ENCODE measurements at regions not wholly inside any gene's neighbourhood (a gene's known extent, or its start where the extent isn't known, plus 50 kb on each side); places are given as distances from the start of the nearest gene placed in this dataset.
A peak's percentile ranks its signal among the peaks of the same experiment; 100 is the strongest.

DNA sequence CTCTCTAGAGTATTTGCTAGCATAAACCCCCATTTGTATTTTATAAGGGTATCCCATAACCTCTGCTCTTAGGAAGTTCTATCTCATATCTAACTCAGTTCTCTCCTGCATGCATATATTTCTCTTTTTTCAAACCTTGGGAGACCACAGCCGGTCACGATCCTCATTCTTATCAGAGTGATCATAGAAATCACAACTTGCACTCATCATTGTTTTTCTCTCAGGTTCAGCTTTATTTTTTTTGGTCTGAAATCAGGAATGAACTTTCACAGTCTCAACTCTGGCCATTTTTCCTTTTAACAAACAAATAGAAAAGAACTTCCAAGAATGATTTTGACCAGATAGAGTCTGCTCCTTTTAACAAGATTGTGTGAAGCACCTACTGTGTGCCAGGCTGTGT, 98.6 kb upstream of the BLID start:
- 91% methylated on average over 2 of the region's 2 CpGs for WGBS (ENCODE audit: missing lambda C conversion rate)
- CTCF ChIA-PET, result interaction anchor here (0.6 to 4.4 kb wide), 9 partner anchors 8 to 359 kb away, joined by 3 to 23 read pairs (median 4); no protein-coding TSS in a partner anchor
- peak overlapping the region in 1 of 2 experiments; percentile 78; a peak in 3 of 6 replicates for H3K27ac ChIP-seq
- no peak for ATAC-seq
- H3K4me3 ChIP-seq, result no peak overlapping the region
- POLR2A ChIA-PET, result no interaction called here
- DNase-seq (ENCODE audit: low read depth in 1 of 2, low spot score in 1 of 2), result no peak
- TF ChIP-seq SREBF2 (IDR thresholded peaks at IDR 0.05) (no peak), CBX2 (IDR thresholded peaks at IDR 0.05; ENCODE audit: borderline replicate concordance, low read depth) (no peak), EHF (CRISPR knock-in tag; IDR thresholded peaks at IDR 0.05) (no peak), ZSCAN20 (CRISPR knock-in tag; IDR thresholded peaks at IDR 0.05) (no peak), JUN (IDR thresholded peaks at IDR 0.05) (no peak)
- TF ChIP-seq, protein P1, sequence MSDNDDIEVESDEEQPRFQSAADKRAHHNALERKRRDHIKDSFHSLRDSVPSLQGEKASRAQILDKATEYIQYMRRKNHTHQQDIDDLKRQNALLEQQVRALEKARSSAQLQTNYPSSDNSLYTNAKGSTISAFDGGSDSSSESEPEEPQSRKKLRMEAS (IDR thresholded peaks at IDR 0.05), result no peak
- peaks cover 34% of the 10 kb centered on the region for H3K4me1 ChIP-seq
- no peaks in the 10 kb centered on the region for H3K9me3 ChIP-seq
- FAIRE-seq, result no peak
- H3K4me2 ChIP-seq, result no peak overlapping the region

DNA sequence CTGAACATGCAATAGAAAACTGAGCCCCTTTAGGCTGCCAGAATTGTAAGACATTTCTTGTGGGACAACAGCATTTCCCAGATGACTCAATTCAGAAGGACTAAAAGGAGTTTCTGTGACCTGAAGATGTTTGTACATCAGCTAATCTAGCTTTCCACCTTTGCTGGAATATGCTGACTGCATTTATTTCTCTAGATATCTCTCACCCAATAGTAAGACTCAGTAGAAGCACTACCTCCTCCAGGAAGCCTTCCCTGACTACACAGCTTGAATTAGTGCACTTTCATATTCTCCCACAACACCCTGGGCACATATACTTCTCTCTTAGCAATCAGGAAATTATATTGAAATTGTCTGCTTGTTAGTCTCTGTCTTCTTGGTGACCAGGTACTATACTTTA, 98.1 kb upstream of the BLID start:
- H3K4me3 ChIP-seq, result no peak overlapping the region
- ChIA-PET CTCF (interaction anchor here (0.8 to 4.4 kb wide), 6 partner anchors 11 to 291 kb away, joined by 3 to 23 read pairs (median 5); no protein-coding TSS in a partner anchor), POLR2A (no interaction called here)
- FAIRE-seq (no peak), DNase-seq (ENCODE audit: low read depth in 1 of 2, low spot score in 1 of 2) (no peak), ATAC-seq (no peak)
- TF ChIP-seq, protein P2, sequence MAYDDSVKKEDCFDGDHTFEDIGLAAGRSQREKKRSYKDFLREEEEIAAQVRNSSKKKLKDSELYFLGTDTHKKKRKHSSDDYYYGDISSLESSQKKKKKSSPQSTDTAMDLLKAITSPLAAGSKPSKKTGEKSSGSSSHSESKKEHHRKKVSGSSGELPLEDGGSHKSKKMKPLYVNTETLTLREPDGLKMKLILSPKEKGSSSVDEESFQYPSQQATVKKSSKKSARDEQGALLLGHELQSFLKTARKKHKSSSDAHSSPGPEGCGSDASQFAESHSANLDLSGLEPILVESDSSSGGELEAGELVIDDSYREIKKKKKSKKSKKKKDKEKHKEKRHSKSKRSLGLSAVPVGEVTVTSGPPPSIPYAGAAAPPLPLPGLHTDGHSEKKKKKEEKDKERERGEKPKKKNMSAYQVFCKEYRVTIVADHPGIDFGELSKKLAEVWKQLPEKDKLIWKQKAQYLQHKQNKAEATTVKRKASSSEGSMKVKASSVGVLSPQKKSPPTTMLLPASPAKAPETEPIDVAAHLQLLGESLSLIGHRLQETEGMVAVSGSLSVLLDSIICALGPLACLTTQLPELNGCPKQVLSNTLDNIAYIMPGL (CRISPR knock-in tag; IDR thresholded peaks at IDR 0.05; ENCODE audit: borderline replicate concordance), result no peak
- TF ChIP-seq MAFK (IDR thresholded peaks at IDR 0.05; ENCODE audit: partially characterized antibody) (peak; percentile 21), KDM5A (IDR thresholded peaks at IDR 0.05) (no peak), ZFP36 (IDR thresholded peaks at IDR 0.05; ENCODE audit: borderline replicate concordance, partially characterized antibody) (peak; percentile 79), EP300 (IDR thresholded peaks at IDR 0.05) (no peak)
- peaks cover 39% of the 10 kb centered on the region for H3K4me1 ChIP-seq
- H3K9me3 ChIP-seq, result no peaks in the 10 kb centered on the region
- no peak overlapping the region for H3K4me2 ChIP-seq
- H3K27ac ChIP-seq, result no peak overlapping the region

DNA sequence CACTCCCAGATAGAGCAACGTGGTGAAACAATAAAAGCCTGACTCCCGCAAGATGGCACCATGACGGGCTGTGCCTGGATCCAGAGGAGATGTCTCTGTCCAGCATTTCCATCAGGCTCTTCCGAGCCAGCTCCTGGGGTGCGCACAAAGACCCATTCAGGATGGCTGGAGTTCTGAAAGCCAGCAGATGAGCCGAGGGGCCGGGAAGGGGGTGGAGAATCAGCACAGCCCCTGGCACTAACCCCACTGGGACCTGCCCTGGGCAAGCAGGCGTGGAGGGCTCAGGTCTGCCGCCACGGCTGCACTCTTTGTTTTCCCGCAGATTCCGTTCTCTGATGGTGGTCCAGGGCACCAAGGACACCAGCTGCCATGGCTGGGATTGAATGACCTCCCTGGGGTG, 97.2 kb upstream of the BLID start:
- TF ChIP-seq, protein P3, sequence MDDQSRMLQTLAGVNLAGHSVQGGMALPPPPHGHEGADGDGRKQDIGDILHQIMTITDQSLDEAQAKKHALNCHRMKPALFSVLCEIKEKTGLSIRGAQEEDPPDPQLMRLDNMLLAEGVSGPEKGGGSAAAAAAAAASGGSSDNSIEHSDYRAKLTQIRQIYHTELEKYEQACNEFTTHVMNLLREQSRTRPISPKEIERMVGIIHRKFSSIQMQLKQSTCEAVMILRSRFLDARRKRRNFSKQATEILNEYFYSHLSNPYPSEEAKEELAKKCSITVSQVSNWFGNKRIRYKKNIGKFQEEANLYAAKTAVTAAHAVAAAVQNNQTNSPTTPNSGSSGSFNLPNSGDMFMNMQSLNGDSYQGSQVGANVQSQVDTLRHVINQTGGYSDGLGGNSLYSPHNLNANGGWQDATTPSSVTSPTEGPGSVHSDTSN (IDR thresholded peaks at IDR 0.05), result no peak
- no peak for ATAC-seq

DNA sequence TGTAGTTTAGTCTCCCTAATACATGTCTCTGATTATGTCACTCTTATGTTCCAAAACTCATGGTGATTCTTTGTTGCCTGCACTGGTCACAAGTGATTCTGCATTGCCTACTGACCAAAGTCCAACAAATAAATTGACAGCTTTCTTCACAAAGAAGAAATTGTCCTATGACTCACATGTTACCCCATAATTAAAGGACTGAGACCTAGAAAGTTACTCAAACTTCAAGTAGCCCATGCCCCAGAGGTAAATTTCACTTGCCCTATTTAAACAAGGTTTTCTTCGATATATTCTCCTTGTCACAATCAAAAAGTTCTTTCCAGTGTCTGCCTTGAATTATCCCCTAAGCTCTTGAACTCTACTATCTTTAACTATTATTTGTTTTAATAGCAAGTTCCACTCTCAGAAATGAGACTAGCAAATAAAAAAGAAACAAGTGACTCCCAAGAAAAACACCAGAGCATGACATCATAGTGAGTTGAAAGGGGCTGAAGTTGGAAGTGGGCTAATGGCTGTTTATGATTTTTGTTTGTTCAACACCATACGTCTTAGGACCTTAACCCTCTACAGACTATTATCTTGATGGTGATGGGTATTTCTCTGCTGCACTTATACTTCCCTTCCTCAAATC, 94.5 kb upstream of the BLID start:
- ChIA-PET POLR2A (no interaction called here), CTCF (no interaction called here)
- peaks cover 42% of the 10 kb centered on the region for H3K4me1 ChIP-seq
- H3K4me2 ChIP-seq, result peak overlapping the region; percentile 67
- peak overlapping the region; percentile 47 to 58; a peak in 5 of 6 replicates for H3K27ac ChIP-seq
- TF ChIP-seq, protein P4, sequence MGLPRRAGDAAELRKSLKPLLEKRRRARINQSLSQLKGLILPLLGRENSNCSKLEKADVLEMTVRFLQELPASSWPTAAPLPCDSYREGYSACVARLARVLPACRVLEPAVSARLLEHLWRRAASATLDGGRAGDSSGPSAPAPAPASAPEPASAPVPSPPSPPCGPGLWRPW (IDR thresholded peaks at IDR 0.05), result 0 out of 2 replicates have a peak, but pooled peaks have one; percentile 3
- TF ChIP-seq FOSL2 (IDR thresholded peaks at IDR 0.05), result no peak
- TF ChIP-seq FOSL2 (CRISPR knock-in tag; IDR thresholded peaks at IDR 0.05), result peak; percentile 40; the same call in 1 of the 2 replicates
- no peak for TF ChIP-seq HDAC2 (IDR thresholded peaks at IDR 0.05)
- TF ChIP-seq SREBF2 (IDR thresholded peaks at IDR 0.05), result no peak
- WGBS (ENCODE audit: missing lambda C conversion rate), result 26% methylated on average over 2 of the region's 2 CpGs
- H3K9me3 ChIP-seq, result no peaks in the 10 kb centered on the region
- DNase-seq (ENCODE audit: low read depth in 1 of 2, low spot score in 1 of 2) (no peak), ATAC-seq (peak in 1 of 2 experiments; percentile 36; a peak in 3 of 6 replicates), FAIRE-seq (no peak)
- H3K4me3 ChIP-seq, result no peak overlapping the region

More for the DNA sequence above, 97.2 kb upstream of the BLID start:
- DNase-seq (ENCODE audit: low read depth in 1 of 2, low spot score in 1 of 2), result no peak
- Histone ChIP-seq H3K4me3 (no peak overlapping the region), H3K27ac (no peak overlapping the region), H3K9me3 (no peaks in the 10 kb centered on the region), H3K4me2 (no peak overlapping the region), H3K4me1 (peaks cover 47% of the 10 kb centered on the region)
- 76% methylated on average over 12 of the region's 12 CpGs for WGBS (ENCODE audit: missing lambda C conversion rate)
- no peak for FAIRE-seq
- ChIA-PET POLR2A (no interaction called here), CTCF (interaction anchor here (0.8 to 4.4 kb wide), 3 partner anchors 10 to 292 kb away, joined by 3 to 21 read pairs (median 15); no protein-coding TSS in a partner anchor)

Measured in A549 (cell line).